ENCODE measurements at regions not wholly inside any gene's neighbourhood (a gene's known extent, or its start where the extent isn't known, plus 50 kb on each side); places are given as distances from the start of the nearest gene placed in this dataset.

- no peak for TF ChIP-seq CTCF (conservative IDR thresholded peaks at IDR 0.05 in 1 of 2, IDR thresholded peaks at IDR 0.05 in 1 of 2; ENCODE audit: extremely low read depth in 1 of 2, insufficient read depth in 1 of 2, low read depth in 1 of 2, low read length in 2 of 2)
- no peak for TF ChIP-seq EZH2 (IDR thresholded peaks at IDR 0.05; ENCODE audit: borderline replicate concordance, low read length)
Measured at GRCh38 chr14:95460647-95461478, 55.6 kb downstream of the SYNE3 start.
